ENCODE measurements at regions not wholly inside any gene's neighbourhood (a gene's known extent, or its start where the extent isn't known, plus 50 kb on each side); places are given as distances from the start of the nearest gene placed in this dataset.

GRCh38 chr17:71966459-71967313 is 154.1 kb upstream of the SOX9 start:
- DNase-seq = no peak

- no peak for DNase-seq
These were observed 151.3 kb upstream of the SOX9 start for GRCh38 chr17:71969500-71969899.

- no peak for DNase-seq
These were observed 150.5 kb upstream of the SOX9 start for GRCh38 chr17:71970312-71970711.

GRCh38 chr17:71974051-71974450 is 146.8 kb upstream of the SOX9 start:
- no peak for DNase-seq

- no peak for DNase-seq
These were observed 145.5 kb upstream of the SOX9 start for GRCh38 chr17:71975331-71975801.

GRCh38 chr17:71976011-71976649 is 144.7 kb upstream of the SOX9 start:
- no peak for DNase-seq

- no peak for DNase-seq
These were observed 142.4 kb upstream of the SOX9 start for GRCh38 chr17:71978435-71978834.

GRCh38 chr17:71980171-71980570 is 140.6 kb upstream of the SOX9 start:
- DNase-seq = no peak

- no peak for DNase-seq
These were observed 137.0 kb upstream of the SOX9 start for GRCh38 chr17:71983828-71984227.

GRCh38 chr17:71985111-71986039 is 135.4 kb upstream of the SOX9 start:
- no peak for DNase-seq

- no peak for DNase-seq
These were observed 133.9 kb upstream of the SOX9 start for GRCh38 chr17:71986886-71987285.

GRCh38 chr17:71987634-71988033 is 133.2 kb upstream of the SOX9 start:
- no peak for DNase-seq

- no peak for DNase-seq
These were observed 131.7 kb upstream of the SOX9 start for GRCh38 chr17:71989117-71989516.

GRCh38 chr17:71993363-71993762 is 127.5 kb upstream of the SOX9 start:
- no peak for DNase-seq

GRCh38 chr17:71995590-71995989 is 125.2 kb upstream of the SOX9 start:
- no peak for DNase-seq

GRCh38 chr17:72004011-72004427 is 116.8 kb upstream of the SOX9 start:
- DNase-seq = no peak

GRCh38 chr17:72004611-72005331 is 116.0 kb upstream of the SOX9 start:
- no peak for DNase-seq

GRCh38 chr17:72005332-72006163 is 115.3 kb upstream of the SOX9 start:
- DNase-seq = no peak

GRCh38 chr17:72008236-72008876 is 112.5 kb upstream of the SOX9 start:
- no peak for DNase-seq

- DNase-seq = no peak
These were observed 109.3 kb upstream of the SOX9 start for GRCh38 chr17:72011561-72011960.

GRCh38 chr17:72021417-72022041 is 99.3 kb upstream of the SOX9 start:
- DNase-seq = no peak
